Naive thymus-derived CD4-positive, alpha-beta T cell (primary cell): ENCODE measurements at regions not wholly inside any gene's neighbourhood (a gene's known extent, or its start where the extent isn't known, plus 50 kb on each side); places are given as distances from the start of the nearest gene placed in this dataset.

Source experiments
- ATAC-seq: fragments of 150-1000 bp; cut with Tn5 transposase; 2 replicates; pipeline ENCODE4 v1.10.0; 2021; ENCODE audit warnings: mild to moderate bottlenecking, moderate library complexity
- CTCF ChIA-PET: fragments of 350-600 bp; sonication (Branson Sonifier 250); formaldehyde crosslinking; loops from one replicate; lab custom pipeline; 2021; ENCODE audit warnings: antibody characterized with exemption; lab: Charles Lee
- POLR2A ChIA-PET: fragments of 350-600 bp; sonication (Branson Sonifier 250); formaldehyde crosslinking; loops from one replicate; lab custom pipeline; 2021; ENCODE audit warnings: antibody characterized with exemption, inconsistent platforms; lab: Charles Lee
- DNase-seq, 9 donors: peaks; one replicate each; pipeline versions ENCODE4 v3.0.0 to v3.0.0-alpha.2; 2020 to 2022; ENCODE audit warnings: mixed read lengths in 1 of 9
- H3K27ac ChIP-seq: one replicate; pipeline ENCODE4 v1.7.0; 2013; ENCODE audit warnings: mild to moderate bottlenecking, low read depth, low read length, moderate library complexity
- H3K27me3 ChIP-seq, 2 donors: one replicate each; pipeline ENCODE4 v1.7.0; 2013; ENCODE audit warnings: low read length in 2 of 2, mild to moderate bottlenecking in 2 of 2, moderate library complexity in 2 of 2; ENCODE audit not compliant: control insufficient read depth in 2 of 2, insufficient read depth in 2 of 2
- H3K36me3 ChIP-seq, 3 experiments: 1 replicate in 2 of 3; 2 replicates in 1 of 3; pipeline ENCODE4 v1.7.0; 2013; ENCODE audit warnings: low read length in 3 of 3, mild to moderate bottlenecking in 3 of 3, moderate library complexity in 1 of 3; ENCODE audit not compliant: insufficient read depth in 3 of 3, control insufficient read depth in 2 of 3
- H3K4me1 ChIP-seq, 2 donors: one replicate each; pipeline ENCODE4 v1.7.0; 2013; ENCODE audit warnings: low read length in 2 of 2, mild to moderate bottlenecking in 2 of 2, moderate library complexity in 1 of 2; ENCODE audit not compliant: control insufficient read depth in 2 of 2, insufficient read depth in 2 of 2
- H3K4me3 ChIP-seq: 2 replicates; pipeline ENCODE4 v1.7.0; 2013; ENCODE audit warnings: mild to moderate bottlenecking, low read length
- H3K9me3 ChIP-seq, 3 experiments: 1 replicate in 2 of 3; 2 replicates in 1 of 3; pipeline ENCODE4 v1.7.0; 2013; ENCODE audit warnings: low read length in 3 of 3; ENCODE audit not compliant: control insufficient read depth in 2 of 3
- H3K27ac Mint-ChIP-seq, 9 donors: one replicate each; pipeline ENCODE4 v1.8.0; 2020 to 2022; ENCODE audit warnings: mixed read lengths in 9 of 9, mild to moderate bottlenecking in 8 of 9, moderate library complexity in 5 of 9, inconsistent platforms in 2 of 9
- H3K27me3 Mint-ChIP-seq, 5 donors: one replicate each; pipeline ENCODE4 v1.8.0; 2021 to 2022; ENCODE audit warnings: mixed read lengths in 5 of 5, mild to moderate bottlenecking in 1 of 5
- H3K36me3 Mint-ChIP-seq, 5 donors: one replicate each; pipeline ENCODE4 v1.8.0; 2020 to 2022; ENCODE audit warnings: mixed read lengths in 5 of 5, mild to moderate bottlenecking in 3 of 5, inconsistent platforms in 1 of 5
- H3K4me1 Mint-ChIP-seq, 7 donors: one replicate each; pipeline ENCODE4 v1.8.0; 2020 to 2022; ENCODE audit warnings: mixed read lengths in 7 of 7, mild to moderate bottlenecking in 3 of 7, inconsistent platforms in 1 of 7
- H3K4me3 Mint-ChIP-seq, 10 donors: one replicate each; pipeline ENCODE4 v1.8.0; 2020 to 2022; ENCODE audit warnings: mild to moderate bottlenecking in 10 of 10, mixed read lengths in 10 of 10, moderate library complexity in 6 of 10, inconsistent platforms in 2 of 10
- H3K9me3 Mint-ChIP-seq, 11 donors: one replicate each; pipeline ENCODE4 v1.8.0; 2020 to 2022; ENCODE audit warnings: mixed read lengths in 11 of 11, mild to moderate bottlenecking in 4 of 11, inconsistent platforms in 1 of 11, moderate library complexity in 1 of 11
- intact Hi-C, 2 donors: fragments of 100-400 bp; cut with micrococcal nuclease; formaldehyde crosslinking; loops; one replicate each; pipeline ENCODE4 v1.15.1; 2023

DNA sequence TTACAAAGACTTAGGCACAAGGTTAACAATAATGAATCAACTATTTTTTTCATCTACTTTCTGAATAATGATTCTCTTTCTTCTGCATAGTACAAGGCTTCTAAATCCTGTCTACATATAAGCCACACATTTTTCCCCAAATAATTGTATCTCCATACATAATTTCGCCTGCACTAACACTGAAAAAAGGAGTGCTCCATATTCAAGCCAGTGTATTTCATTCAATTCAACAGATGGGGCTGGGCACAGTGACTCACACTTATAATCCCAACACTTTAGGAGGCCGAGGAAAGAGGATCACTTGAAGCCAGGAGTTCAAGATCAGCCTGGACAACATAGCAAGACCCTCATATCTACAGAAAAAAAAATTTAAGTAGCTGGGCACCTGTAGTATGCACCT, 86.0 kb upstream of the ZNF800 start:
- ChIA-PET POLR2A (interaction anchor here (1.3 kb wide), 1 partner anchor 86 kb away, joined by 4 read pairs; the partner anchor contains the start of gene ZNF800), CTCF (no interaction called here)
- Histone ChIP-seq H3K4me3 (no peak overlapping the region), H3K27me3 (no peaks in the 10 kb centered on the region), H3K36me3 (no peaks in the 10 kb centered on the region), H3K4me1 (no peaks in the 10 kb centered on the region), H3K9me3 (no peaks in the 10 kb centered on the region), H3K27ac (no peak overlapping the region)
- DNase-seq (no peak), ATAC-seq (no peak)
- Mint-ChIP-seq H3K4me3 (peak overlapping the region in 3 of 10 donors; percentile 24 to 66 (median 61)), H3K4me1 (peaks cover 0 to 32% (median 25%) of the 10 kb centered on the region in 7 donors), H3K27me3 (peaks cover 5 to 42% (median 10%) of the 10 kb centered on the region in 5 donors), H3K27ac (peak overlapping the region in 4 of 9 donors; percentile 19 to 76 (median 55)), H3K9me3 (no peaks in the 10 kb centered on the region), H3K36me3 (no peaks in the 10 kb centered on the region)
- intact Hi-C loops = no loop called here

DNA sequence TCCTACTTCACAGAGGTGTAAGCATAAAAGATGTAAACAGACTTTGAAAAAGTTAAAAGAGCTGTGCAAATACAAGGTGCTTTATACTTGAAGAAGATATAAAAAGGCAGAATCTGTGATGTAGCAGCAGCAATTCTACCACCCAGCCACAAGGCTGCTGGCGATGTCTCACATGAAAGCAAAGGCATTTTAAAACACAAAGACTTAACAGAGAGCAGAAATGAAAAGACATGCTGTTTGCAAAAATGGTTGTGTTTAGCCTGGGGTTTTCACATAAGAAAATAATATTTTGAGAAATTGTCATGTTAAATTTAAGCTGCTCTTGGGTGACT, 85.5 kb upstream of the ZNF800 start:
- H3K36me3 ChIP-seq = no peaks in the 10 kb centered on the region
- Mint-ChIP-seq H3K4me3 (peak overlapping the region in 6 of 10 donors; percentile 23 to 68 (median 51)), H3K27me3 (peaks cover 5 to 44% (median 10%) of the 10 kb centered on the region in 5 donors), H3K4me1 (peaks cover 0 to 32% (median 25%) of the 10 kb centered on the region in 7 donors), H3K9me3 (no peaks in the 10 kb centered on the region), H3K27ac (peak overlapping the region in 3 of 9 donors; percentile 49 to 76 (median 61)), H3K36me3 (no peaks in the 10 kb centered on the region)
- no peaks in the 10 kb centered on the region for H3K9me3 ChIP-seq
- POLR2A ChIA-PET = interaction anchor here (1.3 kb wide), 1 partner anchor 86 kb away, joined by 4 read pairs; the partner anchor contains the start of gene ZNF800
- H3K4me3 ChIP-seq = no peak overlapping the region
- CTCF ChIA-PET = no interaction called here
- peak; percentile 62 for ATAC-seq
- H3K4me1 ChIP-seq = no peaks in the 10 kb centered on the region
- intact Hi-C loops = no loop called here
- peak in 6 of 9 donors; percentile 23 to 53 (median 37) for DNase-seq
- no peak overlapping the region for H3K27ac ChIP-seq
- no peaks in the 10 kb centered on the region for H3K27me3 ChIP-seq

DNA sequence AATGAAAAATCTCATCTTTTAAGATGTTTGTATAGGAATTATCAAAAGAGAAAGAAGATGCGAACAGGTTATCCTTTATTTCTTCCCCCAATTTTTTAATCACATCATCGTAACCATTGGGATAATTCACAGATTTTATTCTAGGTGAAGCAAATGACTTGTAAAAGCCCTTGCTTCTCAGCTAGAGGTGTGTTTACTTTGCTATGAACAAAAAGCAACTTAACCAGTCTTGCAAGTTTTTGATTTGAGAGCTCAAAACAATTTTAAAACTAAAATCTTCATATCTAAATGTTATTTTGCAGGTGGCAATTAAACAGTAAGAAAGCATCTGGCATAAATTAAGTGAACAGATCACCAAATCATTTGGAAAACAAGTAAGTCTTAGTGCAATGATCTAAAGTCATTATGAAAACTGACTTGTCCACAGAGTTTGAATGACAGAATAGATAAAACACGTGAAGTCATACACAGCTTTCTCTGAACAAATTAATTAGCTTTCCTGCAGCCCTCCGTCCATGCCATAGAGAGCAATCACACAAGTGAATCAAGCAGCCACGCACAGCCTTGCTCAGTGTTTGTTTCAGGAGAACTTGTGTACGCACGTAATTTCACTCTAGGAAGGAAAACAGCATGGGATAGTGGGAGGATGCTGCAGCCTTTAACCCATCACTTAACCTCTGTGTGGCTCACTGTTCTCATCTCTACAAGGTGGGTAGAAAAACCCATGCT, 85.0 kb upstream of the ZNF800 start:
- ChIA-PET CTCF (no interaction called here), POLR2A (interaction anchor here (1.3 kb wide), 1 partner anchor 85 kb away, joined by 4 read pairs; the partner anchor contains the start of gene ZNF800)
- Mint-ChIP-seq H3K4me1 (peaks cover 0 to 32% (median 25%) of the 10 kb centered on the region in 7 donors), H3K27ac (peak overlapping the region in 4 of 9 donors; percentile 46 to 62 (median 55)), H3K36me3 (no peaks in the 10 kb centered on the region), H3K27me3 (peaks cover 5 to 45% (median 10%) of the 10 kb centered on the region in 5 donors), H3K9me3 (no peaks in the 10 kb centered on the region), H3K4me3 (peak overlapping the region in 6 of 10 donors; percentile 19 to 68 (median 51))
- peak overlapping the region; percentile 40 for H3K27ac ChIP-seq
- ATAC-seq (no peak), DNase-seq (no peak)
- no peak overlapping the region for H3K4me3 ChIP-seq
- intact Hi-C loops = no loop called here
- H3K9me3 ChIP-seq = no peaks in the 10 kb centered on the region
- no peaks in the 10 kb centered on the region for H3K4me1 ChIP-seq
- no peaks in the 10 kb centered on the region for H3K36me3 ChIP-seq
- H3K27me3 ChIP-seq = no peaks in the 10 kb centered on the region

DNA sequence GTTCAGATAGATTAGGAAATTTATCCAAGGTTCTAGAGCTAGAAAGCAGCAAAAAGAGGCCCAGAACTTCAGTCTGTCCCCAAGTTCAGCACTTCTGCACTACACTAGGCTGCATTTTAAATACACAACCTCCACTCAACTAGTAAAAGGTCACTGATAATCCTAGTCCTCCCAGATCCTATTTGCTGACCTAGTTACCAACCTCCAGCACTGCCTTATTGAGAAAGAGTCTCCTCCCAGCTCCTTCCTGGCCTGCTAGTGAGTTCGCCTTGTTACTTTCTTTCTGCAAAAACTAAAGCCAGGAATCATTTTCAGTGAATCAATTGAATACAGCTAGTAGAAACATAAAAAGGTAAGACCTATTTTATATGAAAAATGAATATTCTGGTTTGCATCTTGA, 84.1 kb upstream of the ZNF800 start:
- ChIA-PET CTCF (no interaction called here), POLR2A (no interaction called here)
- Histone ChIP-seq H3K9me3 (no peaks in the 10 kb centered on the region), H3K27ac (no peak overlapping the region), H3K4me3 (no peak overlapping the region), H3K4me1 (no peaks in the 10 kb centered on the region), H3K36me3 (no peaks in the 10 kb centered on the region), H3K27me3 (no peaks in the 10 kb centered on the region)
- peaks cover 0 to 32% (median 25%) of the 10 kb centered on the region in 7 donors for H3K4me1 Mint-ChIP-seq
- ATAC-seq (no peak), DNase-seq (no peak)
- no peaks in the 10 kb centered on the region for H3K9me3 Mint-ChIP-seq
- H3K4me3 Mint-ChIP-seq = peak overlapping the region in 1 of 10 donors; percentile 61
- peak overlapping the region in 1 of 9 donors; percentile 28 for H3K27ac Mint-ChIP-seq
- H3K36me3 Mint-ChIP-seq = no peaks in the 10 kb centered on the region
- peaks cover 5 to 41% (median 5%) of the 10 kb centered on the region in 5 donors for H3K27me3 Mint-ChIP-seq
- intact Hi-C loops = no loop called here

DNA sequence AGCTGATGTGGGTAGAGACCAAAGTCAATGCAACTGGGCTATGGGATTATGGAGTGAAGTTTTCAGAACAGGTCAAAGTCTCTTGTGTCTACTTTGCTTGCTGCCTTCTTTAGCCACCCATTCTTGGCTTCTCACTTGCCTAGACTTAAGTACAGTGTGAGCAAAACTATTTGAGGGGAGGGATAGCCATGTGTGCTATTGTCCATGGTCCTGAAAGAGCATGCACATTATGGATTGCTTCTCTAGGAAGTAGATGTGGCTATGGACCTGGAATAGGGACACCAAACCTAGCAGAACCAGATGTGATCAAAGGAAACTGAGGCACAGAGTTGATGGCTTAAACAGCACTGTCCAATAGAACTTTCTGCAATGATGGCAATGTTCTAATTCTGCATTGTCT, 81.9 kb upstream of the ZNF800 start:
- ATAC-seq = no peak
- ChIA-PET CTCF (no interaction called here), POLR2A (interaction anchor here (1.1 kb wide), 1 partner anchor 81 kb away, joined by 3 read pairs; no protein-coding TSS in a partner anchor)
- no peaks in the 10 kb centered on the region for H3K36me3 Mint-ChIP-seq
- Histone ChIP-seq H3K4me1 (no peaks in the 10 kb centered on the region), H3K9me3 (no peaks in the 10 kb centered on the region), H3K27ac (no peak overlapping the region), H3K27me3 (no peaks in the 10 kb centered on the region), H3K4me3 (no peak overlapping the region), H3K36me3 (no peaks in the 10 kb centered on the region)
- intact Hi-C loops = no loop called here
- DNase-seq = no peak
- H3K27ac Mint-ChIP-seq = no peak overlapping the region
- H3K9me3 Mint-ChIP-seq = no peaks in the 10 kb centered on the region
- peaks cover 0 to 31% (median 25%) of the 10 kb centered on the region in 7 donors for H3K4me1 Mint-ChIP-seq
- H3K4me3 Mint-ChIP-seq = no peak overlapping the region
- peaks cover 5 to 39% (median 12%) of the 10 kb centered on the region in 5 donors for H3K27me3 Mint-ChIP-seq

DNA sequence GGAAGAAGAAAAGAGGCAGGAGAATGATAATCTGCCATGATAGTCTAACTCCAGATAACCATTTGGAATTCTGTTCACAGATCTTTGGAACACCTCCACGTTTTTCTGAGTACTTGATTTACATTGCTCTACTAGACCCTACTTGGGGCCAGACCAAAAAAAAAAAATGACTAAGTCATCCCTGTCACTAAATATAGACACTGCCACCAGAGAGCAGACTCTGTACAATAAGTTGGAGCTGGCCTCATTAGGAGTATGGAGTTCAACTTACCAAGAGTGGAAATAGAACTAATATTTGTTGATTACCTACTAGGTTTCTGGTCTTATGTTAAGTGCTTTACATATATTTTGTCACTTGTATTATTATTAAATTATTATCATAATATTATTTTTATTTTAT, 80.9 kb upstream of the ZNF800 start:
- Mint-ChIP-seq H3K4me1 (peaks cover 0 to 21% (median 17%) of the 10 kb centered on the region in 7 donors), H3K27ac (no peak overlapping the region), H3K4me3 (no peak overlapping the region), H3K9me3 (no peaks in the 10 kb centered on the region), H3K36me3 (no peaks in the 10 kb centered on the region), H3K27me3 (peaks cover 0 to 33% (median 11%) of the 10 kb centered on the region in 5 donors)
- no peak for ATAC-seq
- ChIA-PET CTCF (no interaction called here), POLR2A (no interaction called here)
- Histone ChIP-seq H3K4me3 (no peak overlapping the region), H3K9me3 (no peaks in the 10 kb centered on the region), H3K36me3 (no peaks in the 10 kb centered on the region), H3K4me1 (no peaks in the 10 kb centered on the region), H3K27me3 (no peaks in the 10 kb centered on the region), H3K27ac (no peak overlapping the region)
- intact Hi-C loops = no loop called here
- no peak for DNase-seq
